ENCODE measurements at regions not wholly inside any gene's neighbourhood (a gene's known extent, or its start where the extent isn't known, plus 50 kb on each side); places are given as distances from the start of the nearest gene placed in this dataset.
"Not testable (repeated sequence)": the region's sequence is repeated elsewhere in the genome, so short reads cannot be mapped to it uniquely, and the experiment has no call there.

GRCh38 chrX:130573030-130573429 is 171.2 kb downstream of the RBMX2 start:
- 85 to 88% methylated on average over 7 to 13 of the region's 15 CpGs for WGBS, 2 donors

More at GRCh38 chrX:130573030-130573429, 171.2 kb downstream of the RBMX2 start:
- H3K4me3 ChIP-seq (ENCODE audit: low read depth in 1 of 2, low read length in 2 of 2); H3K27me3 ChIP-seq (ENCODE audit: control insufficient read depth in 1 of 2, insufficient read depth in 2 of 2, low read length in 2 of 2); H3K4me1 ChIP-seq (ENCODE audit: control insufficient read depth in 2 of 2, insufficient read depth in 2 of 2, low read length in 1 of 2); H3K27ac ChIP-seq (ENCODE audit: low read depth in 2 of 2, low read length in 1 of 2); H3K36me3 ChIP-seq (ENCODE audit: control insufficient read depth in 2 of 2, insufficient read depth in 2 of 2, low read length in 1 of 2); H3K9me3 ChIP-seq (ENCODE audit: control insufficient read depth in 2 of 2, insufficient read depth in 1 of 2, low read depth in 1 of 2, low read length in 1 of 2): not testable (repeated sequence)
